ENCODE measurements at regions not wholly inside any gene's neighbourhood (a gene's known extent, or its start where the extent isn't known, plus 50 kb on each side); places are given as distances from the start of the nearest gene placed in this dataset.

- TF ChIP-seq GABPB1 (CRISPR knock-in tag; IDR thresholded peaks at IDR 0.05): no peak
- TF ChIP-seq ZNF121 (CRISPR knock-in tag; IDR thresholded peaks at IDR 0.05): no peak
- TF ChIP-seq TEAD1 (CRISPR knock-in tag; IDR thresholded peaks at IDR 0.05): no peak
- no peak for TF ChIP-seq MYBL2 (CRISPR knock-in tag; IDR thresholded peaks at IDR 0.05)
- TF ChIP-seq CREM (CRISPR knock-in tag; IDR thresholded peaks at IDR 0.05): no peak
- TF ChIP-seq ZNF416 (CRISPR knock-in tag; IDR thresholded peaks at IDR 0.05): no peak
- TF ChIP-seq ZNF138 (CRISPR knock-in tag; conservative IDR thresholded peaks at IDR 0.05): no peak
- TF ChIP-seq, protein P1, sequence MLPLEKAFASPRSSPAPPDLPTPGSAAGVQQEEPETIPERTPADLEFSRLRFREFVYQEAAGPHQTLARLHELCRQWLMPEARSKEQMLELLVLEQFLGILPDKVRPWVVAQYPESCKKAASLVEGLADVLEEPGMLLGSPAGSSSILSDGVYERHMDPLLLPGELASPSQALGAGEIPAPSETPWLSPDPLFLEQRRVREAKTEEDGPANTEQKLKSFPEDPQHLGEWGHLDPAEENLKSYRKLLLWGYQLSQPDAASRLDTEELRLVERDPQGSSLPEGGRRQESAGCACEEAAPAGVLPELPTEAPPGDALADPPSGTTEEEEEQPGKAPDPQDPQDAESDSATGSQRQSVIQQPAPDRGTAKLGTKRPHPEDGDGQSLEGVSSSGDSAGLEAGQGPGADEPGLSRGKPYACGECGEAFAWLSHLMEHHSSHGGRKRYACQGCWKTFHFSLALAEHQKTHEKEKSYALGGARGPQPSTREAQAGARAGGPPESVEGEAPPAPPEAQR (CRISPR knock-in tag; IDR thresholded peaks at IDR 0.05): no peak
- no peak for TF ChIP-seq ZNF532 (CRISPR knock-in tag; IDR thresholded peaks at IDR 0.05; ENCODE audit: borderline replicate concordance)
- no peak for TF ChIP-seq NFE2L1 (CRISPR knock-in tag; IDR thresholded peaks at IDR 0.05)
- no peak for TF ChIP-seq ZNF232 (CRISPR knock-in tag; IDR thresholded peaks at IDR 0.05)
- TF ChIP-seq ESRRA (CRISPR knock-in tag; IDR thresholded peaks at IDR 0.05; ENCODE audit: borderline replicate concordance): no peak
- TF ChIP-seq ELF4 (CRISPR knock-in tag; IDR thresholded peaks at IDR 0.05; ENCODE audit: low read depth): no peak
- TF ChIP-seq PRRX2 (CRISPR knock-in tag; IDR thresholded peaks at IDR 0.05): no peak
- ChIA-PET POLR2A (no interaction called here), CTCF (no interaction called here)
- peaks cover 20% of the 10 kb centered on the region for H3K9me3 Mint-ChIP-seq
- no peak overlapping the region for H3K4me3 Mint-ChIP-seq
- peaks cover 12% of the 10 kb centered on the region; the same call in 1 of the 2 replicates for H3K36me3 Mint-ChIP-seq
- no peak for DNase-seq (ENCODE audit: low spot score)
- no peak overlapping the region for H3K27ac Mint-ChIP-seq
- peaks cover 4% of the 10 kb centered on the region; the same call in 1 of the 2 replicates for H3K27me3 Mint-ChIP-seq (ENCODE audit: low read depth)
- no peak for ATAC-seq
- peaks cover 27% of the 10 kb centered on the region for H3K4me1 Mint-ChIP-seq
These were observed 439.2 kb downstream of the PCDH10 start for GRCh38 chr4:133588306-133588705.

- CTCF ChIA-PET: interaction anchor here (0.6 to 1.6 kb wide), 6 partner anchors 8 to 678 kb away, joined by 3 to 6 read pairs (median 4); no protein-coding TSS in a partner anchor
- Mint-ChIP-seq H3K4me3 (no peak overlapping the region), H3K4me1 (peaks cover 5% of the 10 kb centered on the region), H3K27ac (no peak overlapping the region), H3K9me3 (peaks cover 7% of the 10 kb centered on the region; the same call in 1 of the 2 replicates), H3K36me3 (peaks cover 8% of the 10 kb centered on the region; the same call in 1 of the 2 replicates), H3K27me3 (ENCODE audit: low read depth) (peaks cover 4% of the 10 kb centered on the region; the same call in 1 of the 2 replicates)
- POLR2A ChIA-PET: no interaction called here
- ATAC-seq (no peak), DNase-seq (ENCODE audit: low spot score) (no peak)
- TF ChIP-seq KAT7 (CRISPR knock-in tag; IDR thresholded peaks at IDR 0.05; ENCODE audit: borderline replicate concordance): no peak
- no peak for TF ChIP-seq ELF4 (CRISPR knock-in tag; IDR thresholded peaks at IDR 0.05; ENCODE audit: low read depth)
- TF ChIP-seq ERG (CRISPR knock-in tag; IDR thresholded peaks at IDR 0.05): no peak
- TF ChIP-seq JUN (CRISPR knock-in tag; IDR thresholded peaks at IDR 0.05): no peak
- no peak for TF ChIP-seq SMAD3 (CRISPR knock-in tag; IDR thresholded peaks at IDR 0.05; ENCODE audit: borderline replicate concordance)
- TF ChIP-seq ESRRA (CRISPR knock-in tag; IDR thresholded peaks at IDR 0.05; ENCODE audit: borderline replicate concordance): no peak
- TF ChIP-seq ZNF317 (CRISPR knock-in tag; IDR thresholded peaks at IDR 0.05; ENCODE audit: borderline replicate concordance, low read depth): no peak
- no peak for TF ChIP-seq ZNF263 (CRISPR knock-in tag; IDR thresholded peaks at IDR 0.05; ENCODE audit: low read depth)
- TF ChIP-seq RORB (CRISPR knock-in tag; IDR thresholded peaks at IDR 0.05): no peak
- no peak for TF ChIP-seq TEAD1 (CRISPR knock-in tag; IDR thresholded peaks at IDR 0.05)
- TF ChIP-seq, protein P2, sequence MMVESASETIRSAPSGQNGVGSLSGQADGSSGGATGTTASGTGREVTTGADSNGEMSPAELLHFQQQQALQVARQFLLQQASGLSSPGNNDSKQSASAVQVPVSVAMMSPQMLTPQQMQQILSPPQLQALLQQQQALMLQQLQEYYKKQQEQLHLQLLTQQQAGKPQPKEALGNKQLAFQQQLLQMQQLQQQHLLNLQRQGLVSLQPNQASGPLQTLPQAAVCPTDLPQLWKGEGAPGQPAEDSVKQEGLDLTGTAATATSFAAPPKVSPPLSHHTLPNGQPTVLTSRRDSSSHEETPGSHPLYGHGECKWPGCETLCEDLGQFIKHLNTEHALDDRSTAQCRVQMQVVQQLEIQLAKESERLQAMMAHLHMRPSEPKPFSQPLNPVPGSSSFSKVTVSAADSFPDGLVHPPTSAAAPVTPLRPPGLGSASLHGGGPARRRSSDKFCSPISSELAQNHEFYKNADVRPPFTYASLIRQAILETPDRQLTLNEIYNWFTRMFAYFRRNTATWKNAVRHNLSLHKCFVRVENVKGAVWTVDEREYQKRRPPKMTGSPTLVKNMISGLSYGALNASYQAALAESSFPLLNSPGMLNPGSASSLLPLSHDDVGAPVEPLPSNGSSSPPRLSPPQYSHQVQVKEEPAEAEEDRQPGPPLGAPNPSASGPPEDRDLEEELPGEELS (CRISPR knock-in tag; IDR thresholded peaks at IDR 0.05): no peak
- no peak for TF ChIP-seq ETV6 (CRISPR knock-in tag; IDR thresholded peaks at IDR 0.05)
- no peak for TF ChIP-seq TP53 (CRISPR knock-in tag; IDR thresholded peaks at IDR 0.05)
- TF ChIP-seq HMGA2 (CRISPR knock-in tag; IDR thresholded peaks at IDR 0.05): no peak
- no peak for TF ChIP-seq ZBTB21 (CRISPR knock-in tag; IDR thresholded peaks at IDR 0.05; ENCODE audit: borderline replicate concordance)
- no peak for TF ChIP-seq NR2C2 (CRISPR knock-in tag; IDR thresholded peaks at IDR 0.05)
- TF ChIP-seq ZNF219 (CRISPR knock-in tag; IDR thresholded peaks at IDR 0.05; ENCODE audit: borderline replicate concordance): no peak
- no peak for TF ChIP-seq NFYB (CRISPR knock-in tag; conservative IDR thresholded peaks at IDR 0.05; ENCODE audit: low read depth)
These were observed 436.2 kb downstream of the PCDH10 start for GRCh38 chr4:133585323-133585722.

All from WTC11 (cell line).